ENCODE measurements at regions not wholly inside any gene's neighbourhood (a gene's known extent, or its start where the extent isn't known, plus 50 kb on each side); places are given as distances from the start of the nearest gene placed in this dataset.

GRCh38 chr18:75880925-75881504 lies 453.5 kb upstream of the SMIM21 start:
- DNase-seq: no peak
- no peak for TF ChIP-seq CTCF (IDR thresholded peaks at IDR 0.05)
- no peak for TF ChIP-seq POLR2A (IDR thresholded peaks at IDR 0.05)
- Histone ChIP-seq H3K9me3 (replicated peaks in 1 of 3) (no peaks in the 10 kb centered on the region), H3K4me1 (replicated peaks in 1 of 2) (no peaks in the 10 kb centered on the region), H3K27me3 (no peaks in the 10 kb centered on the region), H3K27ac (no peak overlapping the region), H3K4me3 (no peak overlapping the region), H3K36me3 (replicated peaks in 1 of 2) (no peaks in the 10 kb centered on the region)
- WGBS, 4 donors: 28 to 46% (median 41%) methylated on average over 6 of the region's 6 CpGs
- intact Hi-C loops (cut with DNase I): no loop called here

- WGBS, 4 donors: 87 to 90% (median 90%) methylated on average over 12 of the region's 12 CpGs
- Histone ChIP-seq H3K27me3 (no peaks in the 10 kb centered on the region), H3K9me3 (replicated peaks in 1 of 3) (no peaks in the 10 kb centered on the region), H3K36me3 (replicated peaks in 1 of 2) (no peaks in the 10 kb centered on the region), H3K4me1 (replicated peaks in 1 of 2) (no peaks in the 10 kb centered on the region), H3K27ac (no peak overlapping the region), H3K4me3 (no peak overlapping the region)
- TF ChIP-seq CTCF (IDR thresholded peaks at IDR 0.05) (no peak), POLR2A (IDR thresholded peaks at IDR 0.05) (no peak)
- intact Hi-C loops (cut with DNase I): no loop called here
- no peak for DNase-seq
Measured at GRCh38 chr18:75880266-75880665, 452.8 kb upstream of the SMIM21 start.

- TF ChIP-seq POLR2A (IDR thresholded peaks at IDR 0.05): no peak
- no peak for TF ChIP-seq CTCF (IDR thresholded peaks at IDR 0.05)
- DNase-seq: peak in 1 of 7 donors; percentile 45
- Histone ChIP-seq H3K4me1 (replicated peaks in 1 of 2) (no peaks in the 10 kb centered on the region), H3K27ac (no peak overlapping the region), H3K36me3 (replicated peaks in 1 of 2) (no peaks in the 10 kb centered on the region), H3K9me3 (replicated peaks in 1 of 3) (no peaks in the 10 kb centered on the region), H3K4me3 (no peak overlapping the region), H3K27me3 (no peaks in the 10 kb centered on the region)
- WGBS, 4 donors: 67 to 77% (median 72%) methylated on average over 3 of the region's 3 CpGs
- intact Hi-C loops (cut with DNase I): no loop called here
Measured at GRCh38 chr18:75879196-75879595, 451.7 kb upstream of the SMIM21 start.

- intact Hi-C loops (cut with DNase I): no loop called here
- no peak overlapping the region for H3K27ac ChIP-seq
- no peak for TF ChIP-seq CTCF (IDR thresholded peaks at IDR 0.05)
- TF ChIP-seq POLR2A (IDR thresholded peaks at IDR 0.05): no peak
Measured at GRCh38 chr18:75875559-75875958, 448.1 kb upstream of the SMIM21 start.

More at GRCh38 chr18:75875559-75875958, 448.1 kb upstream of the SMIM21 start:
- Histone ChIP-seq H3K27me3 (no peaks in the 10 kb centered on the region), H3K4me3 (no peak overlapping the region), H3K9me3 (replicated peaks in 1 of 3) (no peaks in the 10 kb centered on the region), H3K36me3 (replicated peaks in 1 of 2) (no peaks in the 10 kb centered on the region), H3K4me1 (replicated peaks in 1 of 2) (no peaks in the 10 kb centered on the region)
- no peak for DNase-seq
- WGBS, 4 donors: 75 to 81% (median 79%) methylated on average over 10 of the region's 10 CpGs

All from adrenal gland (tissue), 9 donors.